HCT116 (cell line): ENCODE measurements at regions not wholly inside any gene's neighbourhood (a gene's known extent, or its start where the extent isn't known, plus 50 kb on each side); places are given as distances from the start of the nearest gene placed in this dataset.

ENCODE experiments used
- ATAC-seq: fragments of 200-7000 bp; cut with Tn5 transposase; 2 replicates; pipeline ENCODE4 v1.9.1; 2020; ENCODE audit warnings: mild to moderate bottlenecking, moderate library complexity
- BruUV-seq: library from RNA; stranded (reverse); fragments of 400-500 nt; replicated peaks from 2 replicates; lab custom pipeline; 2021; lab: Mats Ljungman, UMichigan
- CTCF ChIA-PET: fragments of 300-600 bp; sonication (Branson Sonifier 250); formaldehyde crosslinking; loops from one replicate; lab custom pipeline; 2021; ENCODE audit warnings: antibody characterized with exemption; lab: Charles Lee
- POLR2A ChIA-PET: fragments of 300-600, 350-600 bp; sonication (Branson Sonifier 250); formaldehyde crosslinking; loops from one replicate; lab custom pipeline; 2021; ENCODE audit warnings: antibody characterized with exemption; lab: Charles Lee
- RAD21 ChIA-PET, 2 experiments: fragments of 300-600 bp; sonication (Branson Sonifier 250); formaldehyde crosslinking; loops; one replicate each; lab custom pipeline; 2023; ENCODE audit warnings: low total read pairs in 2 of 2; ENCODE audit not compliant: uncharacterized antibody in 2 of 2, unreplicated experiment in 2 of 2, low non-redundant PET in 1 of 2; lab: Charles Lee
- DNase-seq: peaks from one replicate; pipeline ENCODE4 v3.0.0-alpha.2; 2010; ENCODE audit warnings: low read depth, low spot score
- H2AFZ ChIP-seq: fragments of 200-600 bp; shearing (Covaris generic), sonication (generic); 2 replicates; pipeline ENCODE4 v1.6.1; 2017; ENCODE audit warnings: low read depth, mixed run types, mixed read lengths, antibody characterized with exemption, low read length; ENCODE audit not compliant: poor library complexity, severe bottlenecking
- H3K27ac ChIP-seq: 2 replicates; pipeline ENCODE4 v1.5.1; 2012; ENCODE audit warnings: low read depth, low read length
- H3K27me3 ChIP-seq: fragments of 200-600 bp; sonication (generic); 2 replicates; pipeline ENCODE4 v1.6.1; 2016; ENCODE audit warnings: mixed run types, low read length, mixed read lengths; ENCODE audit not compliant: insufficient read depth
- H3K36me3 ChIP-seq, 2 experiments: fragments of 200-500 bp in 1 of 2; fragments of 200-600 bp in 1 of 2; sonication (Bioruptor generic) in 1 of 2; sonication (generic) in 1 of 2; 2 replicates each; pipeline versions ENCODE4 v1.5.1 to v1.6.1; 2014 to 2016; ENCODE audit warnings: low read length in 2 of 2, inconsistent platforms in 1 of 2, mixed read lengths in 1 of 2, mixed run types in 1 of 2; ENCODE audit not compliant: insufficient read depth in 2 of 2, control insufficient read depth in 1 of 2
- H3K4me1 ChIP-seq, 2 experiments: fragments of 200-600 bp in 1 of 2; sonication (generic) in 1 of 2; 2 replicates each; pipeline versions ENCODE4 v1.5.1 to v1.6.1; 2012 to 2017; ENCODE audit warnings: low read length in 2 of 2, inconsistent platforms in 1 of 2, mild to moderate bottlenecking in 1 of 2, mixed read lengths in 1 of 2, mixed run types in 1 of 2, moderate library complexity in 1 of 2; ENCODE audit not compliant: insufficient read depth in 2 of 2, control insufficient read depth in 1 of 2
- H3K4me2 ChIP-seq: fragments of 200-600 bp; sonication (generic); 2 replicates; pipeline ENCODE4 v1.6.1; 2017; ENCODE audit warnings: mixed run types, low read length, mixed read lengths
- H3K4me3 ChIP-seq, 2 experiments: fragments of 200-600 bp in 1 of 2; sonication (generic) in 1 of 2; replicated peaks in 1 of 2; 2 replicates each; pipeline ENCODE4 v1.5.1; 2011 to 2016; ENCODE audit warnings: low read length in 2 of 2, control low read depth in 1 of 2, low read depth in 1 of 2, mild to moderate bottlenecking in 1 of 2, mixed read lengths in 1 of 2, mixed run types in 1 of 2
- H3K79me2 ChIP-seq: fragments of 200-600 bp; sonication (generic); 2 replicates; pipeline ENCODE4 v1.6.1; 2017; ENCODE audit warnings: mild to moderate bottlenecking, mixed run types, low read length, moderate library complexity, mixed read lengths; ENCODE audit not compliant: insufficient read depth
- H3K9ac ChIP-seq: fragments of 200-600 bp; sonication (generic); 2 replicates; pipeline ENCODE4 v1.6.1; 2016; ENCODE audit warnings: low read length, mixed read lengths
- H3K9me2 ChIP-seq: fragments of 200-600 bp; sonication (generic), shearing (Covaris generic); 2 replicates; pipeline ENCODE4 v1.6.1; 2017; ENCODE audit warnings: mixed run types, mild to moderate bottlenecking, moderate library complexity; ENCODE audit not compliant: insufficient read depth
- H3K9me3 ChIP-seq, 2 experiments: fragments of 200-500 bp in 1 of 2; fragments of 200-600 bp in 1 of 2; sonication (Bioruptor generic) in 1 of 2; sonication (generic) in 1 of 2; 2 replicates each; pipeline ENCODE4 v1.6.1; 2014 to 2017; ENCODE audit warnings: low read length in 2 of 2, mixed read lengths in 2 of 2, inconsistent platforms in 1 of 2, low read depth in 1 of 2, mild to moderate bottlenecking in 1 of 2, mixed run types in 1 of 2, moderate library complexity in 1 of 2; ENCODE audit not compliant: control insufficient read depth in 1 of 2, insufficient read depth in 1 of 2
- H4K20me1 ChIP-seq: fragments of 200-600 bp; sonication (generic), shearing (Covaris generic); 2 replicates; pipeline ENCODE4 v1.6.1; 2017; ENCODE audit warnings: mixed run types, mild to moderate bottlenecking, moderate library complexity; ENCODE audit not compliant: insufficient read depth
- CBX3 ChIP-seq: IDR thresholded peaks from 2 replicates; pipeline ENCODE4 v1.6.1; 2012; ENCODE audit warnings: low read depth
- CEBPB ChIP-seq: IDR thresholded peaks from 2 replicates; pipeline ENCODE4 v1.6.1; 2012; ENCODE audit warnings: low read depth
- CTCF ChIP-seq, 3 experiments: fragments of 200-600 bp in 1 of 3; sonication (generic) in 1 of 3; IDR thresholded peaks in 2 of 3; conservative IDR thresholded peaks in 1 of 3; 2 replicates each; pipeline ENCODE4 v1.5.1; 2012 to 2017; ENCODE audit warnings: low read depth in 2 of 3, low read length in 2 of 3, antibody characterized with exemption in 1 of 3, borderline replicate concordance in 1 of 3, control low read depth in 1 of 3, mild to moderate bottlenecking in 1 of 3, mixed read lengths in 1 of 3, mixed run types in 1 of 3, moderate library complexity in 1 of 3; ENCODE audit not compliant: insufficient read depth in 1 of 3
- EZH2 ChIP-seq: fragments of 200-600 bp; sonication (generic); IDR thresholded peaks from 2 replicates; pipeline ENCODE4 v1.6.1; 2017; ENCODE audit warnings: antibody characterized with exemption, mixed run types
- FOSL1 ChIP-seq: IDR thresholded peaks from 2 replicates; pipeline ENCODE4 v1.6.1; 2012; ENCODE audit warnings: low read depth
- JUND ChIP-seq: IDR thresholded peaks from 2 replicates; pipeline ENCODE4 v1.6.1; 2012
- MAX ChIP-seq: IDR thresholded peaks from 2 replicates; pipeline ENCODE4 v1.6.1; 2012
- POLR2A ChIP-seq: IDR thresholded peaks from 2 replicates; pipeline ENCODE4 v1.7.0; 2011; ENCODE audit warnings: borderline replicate concordance; ENCODE audit not compliant: insufficient read depth, insufficient read length; ENCODE audit errors: extremely low read depth
- RAD21 ChIP-seq: IDR thresholded peaks from 2 replicates; pipeline ENCODE4 v1.6.1; 2012; ENCODE audit warnings: low read depth, mild to moderate bottlenecking
- REST ChIP-seq: IDR thresholded peaks from 2 replicates; pipeline ENCODE4 v1.6.1; 2012; ENCODE audit warnings: low read depth
- SIN3A ChIP-seq: IDR thresholded peaks from 2 replicates; pipeline ENCODE4 v1.6.1; 2012; ENCODE audit warnings: low read depth
- SP1 ChIP-seq: IDR thresholded peaks from 2 replicates; pipeline ENCODE4 v1.6.1; 2012; ENCODE audit warnings: low read depth
- SRF ChIP-seq: IDR thresholded peaks from 2 replicates; pipeline ENCODE4 v1.6.1; 2012; ENCODE audit warnings: low read depth
- TCF7L2 ChIP-seq: IDR thresholded peaks from 2 replicates; pipeline ENCODE4 v1.7.0; 2011; ENCODE audit warnings: borderline replicate concordance, inconsistent platforms; ENCODE audit not compliant: insufficient read depth, insufficient read length; ENCODE audit errors: extremely low read depth
- YY1 ChIP-seq: IDR thresholded peaks from 2 replicates; pipeline ENCODE4 v1.6.1; 2011; ENCODE audit warnings: low read length, low read depth, moderate library complexity, mild to moderate bottlenecking; ENCODE audit not compliant: insufficient replicate concordance; ENCODE audit errors: extremely low read depth
- ZBTB33 ChIP-seq: IDR thresholded peaks from 2 replicates; pipeline ENCODE4 v1.6.1; 2011; ENCODE audit warnings: mild to moderate bottlenecking, low read length, moderate library complexity; ENCODE audit not compliant: insufficient replicate concordance; ENCODE audit errors: extremely low read depth
- ZFX ChIP-seq: fragments of 450-650 bp; IDR thresholded peaks from 2 replicates; pipeline ENCODE4 v1.6.1; 2017
- intact Hi-C: fragments of 100-400 bp; cut with micrococcal nuclease; formaldehyde crosslinking; loops from 2 replicates; pipeline ENCODE4 v1.10.0; 2022

GRCh38 chr5:117624201-117624600, 1049.6 kb upstream of the SEMA6A start:
- Histone ChIP-seq H3K4me3 (no peak overlapping the region), H2AFZ (no peak overlapping the region), H3K27me3 (no peaks in the 10 kb centered on the region), H4K20me1 (no peaks in the 10 kb centered on the region), H3K9me3 (no peaks in the 10 kb centered on the region), H3K9ac (no peak overlapping the region), H3K27ac (no peak overlapping the region), H3K9me2 (no peaks in the 10 kb centered on the region), H3K36me3 (no peaks in the 10 kb centered on the region), H3K79me2 (no peaks in the 10 kb centered on the region), H3K4me2 (no peak overlapping the region), H3K4me1 (no peaks in the 10 kb centered on the region)
- no TSS peak for BruUV-seq
- POLR2A ChIA-PET: no interaction called here
- DNase-seq (no peak), ATAC-seq (no peak)
- TF ChIP-seq SIN3A (no peak), POLR2A (no peak), EZH2 (no peak), ZBTB33 (no peak), SRF (no peak), REST (no peak), CEBPB (no peak), SP1 (no peak), JUND (no peak), MAX (no peak), CTCF (IDR thresholded peaks at IDR 0.05 in 2 of 3, conservative IDR thresholded peaks at IDR 0.05 in 1 of 3; ENCODE audit: borderline replicate concordance in 1 of 3, insufficient read depth in 1 of 3, low read depth in 2 of 3, low read length in 2 of 3) (no peak), CBX3 (no peak), FOSL1 (no peak), YY1 (no peak), TCF7L2 (no peak), ZFX (no peak), RAD21 (no peak)
- CTCF ChIA-PET: no interaction called here
- RAD21 ChIA-PET: no interaction called here
- intact Hi-C loops: no loop called here
